Left ventricle myocardium inferior (tissue), 1 donor: ENCODE measurements at regions not wholly inside any gene's neighbourhood (a gene's known extent, or its start where the extent isn't known, plus 50 kb on each side); places are given as distances from the start of the nearest gene placed in this dataset.

Source experiments
- DNase-seq: peaks from one replicate; pipeline ENCODE4 v3.0.0-alpha.2; 2020
- H3K27ac ChIP-seq: fragments of 200-600 bp; replicated peaks from 2 replicates; pipeline ENCODE4 v1.8.0; 2021
- H3K27me3 ChIP-seq: fragments of 200-600 bp; 2 replicates; pipeline ENCODE4 v1.8.0; 2021; ENCODE audit warnings: low read depth
- H3K36me3 ChIP-seq: fragments of 200-600 bp; 2 replicates; pipeline ENCODE4 v1.8.0; 2021
- H3K4me1 ChIP-seq: fragments of 200-600 bp; 2 replicates; pipeline ENCODE4 v1.8.0; 2021
- H3K4me3 ChIP-seq: fragments of 200-600 bp; 2 replicates; pipeline ENCODE4 v1.8.0; 2021; ENCODE audit warnings: mild to moderate bottlenecking, moderate library complexity
- H3K9me3 ChIP-seq: fragments of 200-600 bp; replicated peaks from 2 replicates; pipeline ENCODE4 v1.8.0; 2021
- intact Hi-C: fragments of 100-400 bp; cut with micrococcal nuclease; formaldehyde crosslinking; loops from one replicate; pipeline ENCODE4 v1.11.0; 2022
- TF ChIP-seq, protein P1 (sequence below): fragments of 200-600 bp; IDR thresholded peaks from 2 replicates; pipeline ENCODE4 v1.8.0; 2021; ENCODE audit warnings: antibody characterized with exemption, mild to moderate bottlenecking, borderline replicate concordance
- donor health status: DM: no; HTN: yes; CAD: no; lungs with severe emphysema.

DNA sequence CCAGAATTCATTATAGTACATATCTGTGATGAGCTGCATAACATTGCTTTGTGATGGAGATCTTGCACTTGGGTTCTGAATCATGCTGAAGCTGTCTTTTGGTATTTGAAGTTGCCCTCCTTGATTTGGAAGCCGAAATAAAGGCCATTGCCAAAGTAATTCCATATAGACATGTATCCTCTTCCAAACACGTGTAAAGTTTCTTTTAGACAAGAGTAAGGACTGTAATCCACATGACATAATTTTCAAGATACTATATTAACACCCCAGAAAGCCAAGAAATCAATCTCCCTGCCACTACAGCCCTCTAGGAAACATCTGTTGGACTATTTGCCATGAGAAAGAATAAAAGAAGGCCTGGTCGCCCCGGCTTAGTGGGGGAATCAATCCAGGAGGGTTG is 754.2 kb downstream of the FGF9 start:
- no peak for DNase-seq
- Histone ChIP-seq H3K9me3 (no peaks in the 10 kb centered on the region), H3K4me1 (peaks cover 17% of the 10 kb centered on the region), H3K36me3 (no peaks in the 10 kb centered on the region), H3K27ac (no peak overlapping the region), H3K27me3 (no peaks in the 10 kb centered on the region), H3K4me3 (no peak overlapping the region)
- intact Hi-C loops: no loop called here
- TF ChIP-seq, protein P1, sequence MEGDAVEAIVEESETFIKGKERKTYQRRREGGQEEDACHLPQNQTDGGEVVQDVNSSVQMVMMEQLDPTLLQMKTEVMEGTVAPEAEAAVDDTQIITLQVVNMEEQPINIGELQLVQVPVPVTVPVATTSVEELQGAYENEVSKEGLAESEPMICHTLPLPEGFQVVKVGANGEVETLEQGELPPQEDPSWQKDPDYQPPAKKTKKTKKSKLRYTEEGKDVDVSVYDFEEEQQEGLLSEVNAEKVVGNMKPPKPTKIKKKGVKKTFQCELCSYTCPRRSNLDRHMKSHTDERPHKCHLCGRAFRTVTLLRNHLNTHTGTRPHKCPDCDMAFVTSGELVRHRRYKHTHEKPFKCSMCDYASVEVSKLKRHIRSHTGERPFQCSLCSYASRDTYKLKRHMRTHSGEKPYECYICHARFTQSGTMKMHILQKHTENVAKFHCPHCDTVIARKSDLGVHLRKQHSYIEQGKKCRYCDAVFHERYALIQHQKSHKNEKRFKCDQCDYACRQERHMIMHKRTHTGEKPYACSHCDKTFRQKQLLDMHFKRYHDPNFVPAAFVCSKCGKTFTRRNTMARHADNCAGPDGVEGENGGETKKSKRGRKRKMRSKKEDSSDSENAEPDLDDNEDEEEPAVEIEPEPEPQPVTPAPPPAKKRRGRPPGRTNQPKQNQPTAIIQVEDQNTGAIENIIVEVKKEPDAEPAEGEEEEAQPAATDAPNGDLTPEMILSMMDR: no peak

GRCh38 chr13:22427066-22427465 is 753.7 kb upstream of the SGCG start:
- no peak for DNase-seq
- Histone ChIP-seq H3K4me3 (no peak overlapping the region), H3K27ac (peak overlapping the region; percentile 88), H3K27me3 (no peaks in the 10 kb centered on the region), H3K36me3 (no peaks in the 10 kb centered on the region), H3K4me1 (peaks cover 17% of the 10 kb centered on the region), H3K9me3 (no peaks in the 10 kb centered on the region)
- intact Hi-C loops: no loop called here
- TF ChIP-seq, protein P1: no peak

GRCh38 chr13:22427783-22428182 is 753.0 kb upstream of the SGCG start:
- no peaks in the 10 kb centered on the region for H3K36me3 ChIP-seq
- intact Hi-C loops: no loop called here
- TF ChIP-seq, protein P1: no peak
- peak overlapping the region; percentile 45 for H3K4me3 ChIP-seq
- DNase-seq: no peak
- no peaks in the 10 kb centered on the region for H3K9me3 ChIP-seq
- no peaks in the 10 kb centered on the region for H3K27me3 ChIP-seq
- peaks cover 17% of the 10 kb centered on the region for H3K4me1 ChIP-seq
- peak overlapping the region; percentile 88 for H3K27ac ChIP-seq

DNA sequence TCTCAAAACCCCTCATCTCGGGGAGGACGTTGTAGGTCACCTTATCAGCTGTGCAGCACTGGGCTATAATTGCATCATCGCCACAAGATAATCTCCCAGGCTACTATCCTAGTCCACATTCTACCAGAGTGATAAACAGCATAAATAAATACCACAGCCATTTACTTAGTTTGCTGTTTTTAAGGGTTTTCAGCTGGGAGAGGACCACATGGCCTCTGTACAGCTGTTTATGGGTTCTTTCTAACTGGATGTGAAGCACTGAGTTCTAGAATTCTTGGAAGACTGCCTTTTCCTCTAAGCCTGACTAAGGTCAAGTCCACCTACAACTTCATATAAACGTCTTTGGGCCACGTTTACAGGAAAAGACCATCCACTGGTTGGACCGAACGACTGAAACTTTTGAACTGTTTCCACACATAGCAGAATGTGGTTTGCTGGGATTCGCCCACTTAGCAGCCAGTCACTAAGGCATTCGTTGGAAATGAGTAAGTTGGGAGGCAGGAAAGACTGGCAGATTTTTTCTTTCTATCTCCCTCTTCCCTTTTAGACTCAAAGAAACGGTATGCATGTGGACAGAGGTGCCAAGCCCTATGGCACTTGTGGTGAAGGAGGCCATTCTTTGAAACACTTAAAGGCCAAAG is 752.5 kb upstream of the SGCG start:
- TF ChIP-seq, protein P1: no peak
- no peaks in the 10 kb centered on the region for H3K9me3 ChIP-seq
- intact Hi-C loops: no loop called here
- H3K4me3 ChIP-seq: peak overlapping the region; percentile 45
- no peaks in the 10 kb centered on the region for H3K27me3 ChIP-seq
- no peaks in the 10 kb centered on the region for H3K36me3 ChIP-seq
- H3K4me1 ChIP-seq: peaks cover 17% of the 10 kb centered on the region
- no peak for DNase-seq
- peak overlapping the region; percentile 88 for H3K27ac ChIP-seq

GRCh38 chr13:22432690-22433089 is 748.1 kb upstream of the SGCG start:
- no peaks in the 10 kb centered on the region for H3K36me3 ChIP-seq
- no peak overlapping the region for H3K4me3 ChIP-seq
- H3K9me3 ChIP-seq: no peaks in the 10 kb centered on the region
- intact Hi-C loops: no loop called here
- H3K27ac ChIP-seq: no peak overlapping the region
- no peak for DNase-seq
- peaks cover 3% of the 10 kb centered on the region for H3K4me1 ChIP-seq
- TF ChIP-seq, protein P1: no peak
- no peaks in the 10 kb centered on the region for H3K27me3 ChIP-seq
